GM21360 (cell line): ENCODE measurements at regions not wholly inside any gene's neighbourhood (a gene's known extent, or its start where the extent isn't known, plus 50 kb on each side); places are given as distances from the start of the nearest gene placed in this dataset.
"Not testable (repeated sequence)": the region's sequence is repeated elsewhere in the genome, so short reads cannot be mapped to it uniquely, and the experiment has no call there.

Experiments
- ATAC-seq: cut with Tn5 transposase; IDR thresholded peaks from one replicate; pipeline ENCODE4 v1.9.1; 2021; ENCODE audit warnings: mild to moderate bottlenecking, moderate library complexity; ENCODE audit not compliant: unreplicated experiment

- ATAC-seq: not testable (repeated sequence)
Measured at GRCh38 chr11:67940440-67940839, 63.5 kb downstream of the UNC93B1 start.

- ATAC-seq: not testable (repeated sequence)
Measured at GRCh38 chr11:67938964-67939363, 64.9 kb downstream of the UNC93B1 start.

GRCh38 chr11:67938371-67938770, 65.5 kb downstream of the UNC93B1 start:
- ATAC-seq: not testable (repeated sequence)

- not testable (repeated sequence) for ATAC-seq
Measured at GRCh38 chr11:67923565-67923964, 80.3 kb downstream of the UNC93B1 start.

GRCh38 chr11:67920546-67920945, 83.4 kb downstream of the UNC93B1 start:
- ATAC-seq: not testable (repeated sequence)

GRCh38 chr11:67912184-67912583, 91.7 kb downstream of the UNC93B1 start:
- ATAC-seq: not testable (repeated sequence)

GRCh38 chr11:67911211-67911610, 92.7 kb downstream of the UNC93B1 start:
- ATAC-seq: not testable (repeated sequence)

GRCh38 chr11:67910803-67911202, 93.1 kb downstream of the UNC93B1 start:
- not testable (repeated sequence) for ATAC-seq

- ATAC-seq: not testable (repeated sequence)
Measured at GRCh38 chr11:67906969-67907368, 96.9 kb downstream of the UNC93B1 start.

- ATAC-seq: not testable (repeated sequence)
Measured at GRCh38 chr11:67899462-67899861, 104.4 kb downstream of the UNC93B1 start.

- ATAC-seq: not testable (repeated sequence)
Measured at GRCh38 chr11:67893487-67893886, 110.4 kb downstream of the UNC93B1 start.

- not testable (repeated sequence) for ATAC-seq
Measured at GRCh38 chr11:67889646-67890045, 114.3 kb downstream of the UNC93B1 start.

GRCh38 chr11:67888056-67888455, 115.8 kb downstream of the UNC93B1 start:
- ATAC-seq: not testable (repeated sequence)

- not testable (repeated sequence) for ATAC-seq
Measured at GRCh38 chr11:67886672-67887071, 117.2 kb downstream of the UNC93B1 start.

- ATAC-seq: not testable (repeated sequence)
Measured at GRCh38 chr11:67886207-67886606, 117.7 kb downstream of the UNC93B1 start.

- not testable (repeated sequence) for ATAC-seq
Measured at GRCh38 chr11:67885574-67885973, 118.3 kb downstream of the UNC93B1 start.

- ATAC-seq: not testable (repeated sequence)
Measured at GRCh38 chr11:67884761-67885558, 118.9 kb downstream of the UNC93B1 start.

- ATAC-seq: not testable (repeated sequence)
Measured at GRCh38 chr11:67884073-67884757, 119.7 kb downstream of the UNC93B1 start.

GRCh38 chr11:67882304-67882703, 121.6 kb downstream of the UNC93B1 start:
- ATAC-seq: not testable (repeated sequence)

GRCh38 chr11:67881836-67882235, 122.1 kb downstream of the UNC93B1 start:
- not testable (repeated sequence) for ATAC-seq

- ATAC-seq: not testable (repeated sequence)
Measured at GRCh38 chr11:67880594-67881196, 123.2 kb downstream of the UNC93B1 start.
